MM.1S (cell line): ENCODE measurements at regions not wholly inside any gene's neighbourhood (a gene's known extent, or its start where the extent isn't known, plus 50 kb on each side); places are given as distances from the start of the nearest gene placed in this dataset.

Source experiments
- DNase-seq: peaks from one replicate; pipeline ENCODE4 v3.0.0-alpha.2; 2015
- H2AFZ ChIP-seq: fragments of 300-600 bp; sonication (generic); 2 replicates; pipeline ENCODE4 v1.6.0; 2016; ENCODE audit warnings: antibody characterized with exemption, low read length
- H3F3A ChIP-seq: fragments of 300-600 bp; sonication (generic); 2 replicates; pipeline ENCODE4 v1.6.1; 2016; ENCODE audit warnings: mild to moderate bottlenecking, antibody characterized with exemption, low read length, moderate library complexity, mixed read lengths; ENCODE audit not compliant: insufficient read depth
- H3K27ac ChIP-seq: fragments of 300-600 bp; sonication (generic); 2 replicates; pipeline ENCODE4 v1.5.1; 2016; ENCODE audit warnings: mild to moderate bottlenecking, low read length
- H3K27me3 ChIP-seq: fragments of 300-600 bp; sonication (generic); replicated peaks from 2 replicates; pipeline ENCODE4 v1.6.0; 2016; ENCODE audit warnings: low read length; ENCODE audit not compliant: insufficient read depth
- H3K36me3 ChIP-seq: fragments of 300-600 bp; sonication (generic); replicated peaks from 2 replicates; pipeline ENCODE4 v1.6.1; 2016; ENCODE audit warnings: mild to moderate bottlenecking, low read length, mixed read lengths; ENCODE audit not compliant: insufficient read depth
- H3K4me1 ChIP-seq: fragments of 300-600 bp; sonication (generic); 2 replicates; pipeline ENCODE4 v1.6.1; 2016; ENCODE audit warnings: low read length, mixed read lengths
- H3K4me2 ChIP-seq: fragments of 300-600 bp; sonication (generic); 2 replicates; pipeline ENCODE4 v1.6.0; 2016; ENCODE audit warnings: low read depth, low read length
- H3K4me3 ChIP-seq: fragments of 300-600 bp; sonication (generic); 2 replicates; pipeline ENCODE4 v1.5.1; 2016; ENCODE audit warnings: low read length, mixed read lengths
- H3K79me2 ChIP-seq: fragments of 300-600 bp; sonication (generic); 2 replicates; pipeline ENCODE4 v1.6.1; 2016; ENCODE audit warnings: mixed run types, low read length, mixed read lengths
- H3K9ac ChIP-seq: fragments of 300-600 bp; sonication (generic); 2 replicates; pipeline ENCODE4 v1.6.1; 2016; ENCODE audit warnings: low read length, mixed read lengths
- H3K9me2 ChIP-seq: fragments of 300-600 bp; sonication (generic); replicated peaks from 2 replicates; pipeline ENCODE4 v1.6.1; 2016; ENCODE audit warnings: mild to moderate bottlenecking, low read length, mixed read lengths; ENCODE audit not compliant: insufficient read depth
- H3K9me3 ChIP-seq: fragments of 300-600 bp; sonication (generic); replicated peaks from 2 replicates; pipeline ENCODE4 v1.6.1; 2016; ENCODE audit warnings: mild to moderate bottlenecking, low read length, mixed read lengths; ENCODE audit not compliant: insufficient read depth
- H4K20me1 ChIP-seq: fragments of 300-600 bp; sonication (generic); 2 replicates; pipeline ENCODE4 v1.6.1; 2016; ENCODE audit warnings: mild to moderate bottlenecking, low read length, moderate library complexity, mixed read lengths; ENCODE audit not compliant: insufficient read depth
- CTCF ChIP-seq: fragments of 300-600 bp; sonication (generic); IDR thresholded peaks from 2 replicates; pipeline ENCODE4 v1.5.1; 2016; ENCODE audit warnings: antibody characterized with exemption, low read length, mixed read lengths
- EZH2 ChIP-seq: fragments of 300-600 bp; sonication (generic); optimal IDR thresholded peaks from 2 replicates; pipeline ENCODE3; 2017; ENCODE audit warnings: low read depth, mild to moderate bottlenecking, antibody characterized with exemption, low read length, mixed read lengths
- EZH2phosphoT487 ChIP-seq: fragments of 300-600 bp; sonication (generic); IDR thresholded peaks from 2 replicates; pipeline ENCODE4 v1.6.1; 2018; ENCODE audit warnings: antibody characterized with exemption, low read length

- Histone ChIP-seq H2AFZ (no peak overlapping the region), H3K9ac (no peak overlapping the region), H3K4me2 (no peak overlapping the region), H3F3A (no peaks in the 10 kb centered on the region), H3K4me3 (no peak overlapping the region), H3K27me3 (peaks cover 9% of the 10 kb centered on the region; the same call in 1 of the 2 replicates), H3K27ac (no peak overlapping the region), H3K79me2 (no peaks in the 10 kb centered on the region), H4K20me1 (no peaks in the 10 kb centered on the region), H3K9me3 (no peaks in the 10 kb centered on the region), H3K4me1 (no peaks in the 10 kb centered on the region), H3K9me2 (no peaks in the 10 kb centered on the region), H3K36me3 (no peaks in the 10 kb centered on the region)
- TF ChIP-seq EZH2, result no peak
- TF ChIP-seq CTCF, result no peak
- no peak for TF ChIP-seq EZH2phosphoT487
- DNase-seq, result peak; percentile 5
Measured at GRCh38 chr12:115208098-115208497, 524.1 kb upstream of the TBX3 start.

- H3K79me2 ChIP-seq, result no peaks in the 10 kb centered on the region
- DNase-seq, result no peak
- TF ChIP-seq EZH2 (no peak), EZH2phosphoT487 (no peak), CTCF (no peak)
- peaks cover 9% of the 10 kb centered on the region; the same call in 1 of the 2 replicates for H3K27me3 ChIP-seq
- H3F3A ChIP-seq, result no peaks in the 10 kb centered on the region
- H2AFZ ChIP-seq, result no peak overlapping the region
- H4K20me1 ChIP-seq, result no peaks in the 10 kb centered on the region
- H3K4me3 ChIP-seq, result no peak overlapping the region
- H3K4me2 ChIP-seq, result no peak overlapping the region
- H3K36me3 ChIP-seq, result no peaks in the 10 kb centered on the region
- no peaks in the 10 kb centered on the region for H3K9me2 ChIP-seq
- no peak overlapping the region for H3K27ac ChIP-seq
- no peaks in the 10 kb centered on the region for H3K4me1 ChIP-seq
- H3K9me3 ChIP-seq, result no peaks in the 10 kb centered on the region
- no peak overlapping the region for H3K9ac ChIP-seq
Measured at GRCh38 chr12:115207216-115207915, 523.4 kb upstream of the TBX3 start.

GRCh38 chr12:115206801-115207200 lies 522.8 kb upstream of the TBX3 start:
- no peaks in the 10 kb centered on the region for H4K20me1 ChIP-seq
- peaks cover 9% of the 10 kb centered on the region; the same call in 1 of the 2 replicates for H3K27me3 ChIP-seq
- TF ChIP-seq EZH2 (no peak), EZH2phosphoT487 (no peak), CTCF (no peak)
- no peak overlapping the region for H3K27ac ChIP-seq
- H3K4me2 ChIP-seq, result no peak overlapping the region
- DNase-seq, result no peak
- H3K79me2 ChIP-seq, result no peaks in the 10 kb centered on the region
- H3F3A ChIP-seq, result no peaks in the 10 kb centered on the region
- H3K9me3 ChIP-seq, result no peaks in the 10 kb centered on the region
- no peaks in the 10 kb centered on the region for H3K4me1 ChIP-seq
- no peak overlapping the region for H2AFZ ChIP-seq
- H3K9me2 ChIP-seq, result no peaks in the 10 kb centered on the region
- H3K9ac ChIP-seq, result no peak overlapping the region
- no peaks in the 10 kb centered on the region for H3K36me3 ChIP-seq
- no peak overlapping the region for H3K4me3 ChIP-seq
